Upper lobe of right lung (tissue), 1 donor: ENCODE measurements at regions not wholly inside any gene's neighbourhood (a gene's known extent, or its start where the extent isn't known, plus 50 kb on each side); places are given as distances from the start of the nearest gene placed in this dataset.

Experiments used
- ATAC-seq: fragments of 200-7000 bp; cut with Tn5 transposase; one replicate; pipeline ENCODE4 v1.9.1; 2020; ENCODE audit warnings: mild to moderate bottlenecking, moderate library complexity
- DNase-seq: peaks from one replicate; pipeline ENCODE4 v3.0.0-alpha.2; 2020
- H3K27ac ChIP-seq: fragments of 200-600 bp; one replicate; pipeline ENCODE4 v1.8.0; 2022
- H3K27me3 ChIP-seq: fragments of 200-600 bp; one replicate; pipeline ENCODE4 v1.8.0; 2022; ENCODE audit warnings: mild to moderate bottlenecking
- H3K36me3 ChIP-seq: fragments of 200-600 bp; one replicate; pipeline ENCODE4 v1.8.0; 2022
- H3K4me1 ChIP-seq: fragments of 200-600 bp; one replicate; pipeline ENCODE4 v1.8.0; 2022
- H3K4me3 ChIP-seq: fragments of 200-600 bp; one replicate; pipeline ENCODE4 v1.8.0; 2022; ENCODE audit warnings: mild to moderate bottlenecking
- H3K9me3 ChIP-seq: fragments of 200-600 bp; one replicate; pipeline ENCODE4 v1.8.0; 2022
- CTCF ChIP-seq: fragments of 200-600 bp; IDR thresholded peaks from one replicate; pipeline ENCODE4 v1.8.0; 2022; ENCODE audit warnings: antibody characterized with exemption
- intact Hi-C: fragments of 100-400 bp; cut with DNase I; formaldehyde crosslinking; loops from one replicate; pipeline ENCODE4 v1.11.0; 2022
- donor health status: DM: no; HTN: yes; CAD: no; lungs with severe emphysema.

GRCh38 chr5:68793993-68794392 is 299.8 kb upstream of the SLC30A5 start:
- DNase-seq (no peak), ATAC-seq (no peak)
- TF ChIP-seq CTCF = no peak
- intact Hi-C loops = no loop called here
- no peak overlapping the region for H3K27ac ChIP-seq
- no peaks in the 10 kb centered on the region for H3K9me3 ChIP-seq
- no peak overlapping the region for H3K4me3 ChIP-seq
- no peaks in the 10 kb centered on the region for H3K27me3 ChIP-seq
- H3K4me1 ChIP-seq = no peaks in the 10 kb centered on the region
- no peaks in the 10 kb centered on the region for H3K36me3 ChIP-seq

DNA sequence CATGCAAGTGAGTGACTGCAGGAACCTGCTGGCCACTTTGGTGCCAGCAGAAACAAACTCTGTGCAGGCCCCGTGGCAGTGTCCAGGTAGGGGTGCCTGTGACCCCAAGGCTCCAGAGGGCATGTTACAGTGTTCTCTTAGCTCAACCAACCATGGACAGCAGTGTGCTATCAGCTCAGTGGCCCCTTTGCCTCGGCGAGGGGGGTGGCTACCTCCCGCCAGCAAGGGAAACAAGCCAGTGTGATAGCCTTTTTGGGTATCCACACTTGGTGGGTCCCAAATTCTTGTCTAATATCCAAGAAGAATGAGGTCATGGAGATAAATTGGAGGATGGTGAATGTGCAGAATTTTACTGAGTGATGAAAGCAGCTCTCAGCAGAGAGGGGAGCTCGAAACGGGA is 298.6 kb upstream of the SLC30A5 start:
- H3K4me3 ChIP-seq = no peak overlapping the region
- no peaks in the 10 kb centered on the region for H3K9me3 ChIP-seq
- H3K27ac ChIP-seq = no peak overlapping the region
- no peaks in the 10 kb centered on the region for H3K27me3 ChIP-seq
- no peak for TF ChIP-seq CTCF
- ATAC-seq (no peak), DNase-seq (no peak)
- no peaks in the 10 kb centered on the region for H3K4me1 ChIP-seq
- no peaks in the 10 kb centered on the region for H3K36me3 ChIP-seq
- intact Hi-C loops = no loop called here

DNA sequence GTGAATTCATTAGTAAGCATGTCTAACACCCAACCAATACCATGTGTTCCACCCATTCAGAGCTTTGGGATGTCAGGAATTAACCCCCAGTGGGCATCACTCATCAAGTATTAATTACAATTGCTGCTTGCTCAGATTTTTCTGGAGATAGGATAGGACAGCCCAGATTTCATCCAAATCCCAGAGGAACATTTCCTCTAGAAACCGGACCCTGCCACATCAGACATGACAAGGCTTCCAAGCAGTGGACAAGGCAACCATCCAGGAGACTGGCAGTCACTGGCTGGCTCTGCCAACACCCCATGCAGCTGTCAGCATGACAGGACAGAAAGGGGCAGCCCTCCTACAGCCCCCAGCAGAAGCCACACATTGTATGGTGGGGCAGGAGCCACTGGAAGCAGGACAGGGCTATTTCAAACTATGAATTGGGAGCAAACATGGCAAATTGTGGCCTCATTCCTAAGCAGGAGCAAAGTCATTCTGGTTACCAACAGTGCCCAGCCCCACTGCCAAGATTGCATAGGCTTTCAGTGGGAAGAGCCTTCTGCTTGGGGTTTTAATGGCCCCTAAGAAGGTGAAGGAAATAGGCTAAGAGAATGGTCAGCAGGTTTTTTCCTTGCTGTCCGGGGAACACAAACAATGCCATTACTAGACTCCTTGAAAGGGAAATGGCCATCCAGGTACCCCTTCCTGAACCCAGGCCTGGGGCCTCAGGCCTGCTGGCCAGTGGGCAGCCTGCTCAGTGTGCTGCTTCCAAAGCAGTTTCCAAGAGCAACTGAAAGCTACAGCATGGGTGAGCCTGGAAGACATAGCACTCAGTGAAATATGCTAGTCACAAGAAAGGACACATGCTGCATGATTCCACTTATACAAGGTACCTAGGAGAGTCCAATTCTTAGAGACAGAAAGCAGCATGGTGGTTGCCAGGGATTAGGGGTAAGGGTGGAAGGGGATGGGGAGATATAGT is 294.7 kb upstream of the SLC30A5 start:
- H3K36me3 ChIP-seq = no peaks in the 10 kb centered on the region
- ATAC-seq = no peak
- no peaks in the 10 kb centered on the region for H3K27me3 ChIP-seq
- no peak overlapping the region for H3K27ac ChIP-seq
- DNase-seq = no peak
- TF ChIP-seq CTCF = no peak
- intact Hi-C loops = no loop called here
- no peaks in the 10 kb centered on the region for H3K4me1 ChIP-seq
- no peaks in the 10 kb centered on the region for H3K9me3 ChIP-seq
- H3K4me3 ChIP-seq = no peak overlapping the region

GRCh38 chr5:68802430-68802829 is 291.4 kb upstream of the SLC30A5 start:
- TF ChIP-seq CTCF = no peak
- ATAC-seq = no peak
- intact Hi-C loops = no loop called here

GRCh38 chr5:68803881-68804319 is 289.9 kb upstream of the SLC30A5 start:
- DNase-seq (no peak), ATAC-seq (no peak)
- Histone ChIP-seq H3K36me3 (no peaks in the 10 kb centered on the region), H3K4me1 (no peaks in the 10 kb centered on the region), H3K27ac (no peak overlapping the region), H3K4me3 (no peak overlapping the region), H3K9me3 (no peaks in the 10 kb centered on the region), H3K27me3 (no peaks in the 10 kb centered on the region)
- TF ChIP-seq CTCF = no peak
- intact Hi-C loops = no loop called here

More at GRCh38 chr5:68802430-68802829, 291.4 kb upstream of the SLC30A5 start:
- H3K4me1 ChIP-seq = no peaks in the 10 kb centered on the region
- DNase-seq = no peak
- no peak overlapping the region for H3K4me3 ChIP-seq
- no peaks in the 10 kb centered on the region for H3K27me3 ChIP-seq
- H3K36me3 ChIP-seq = no peaks in the 10 kb centered on the region
- no peak overlapping the region for H3K27ac ChIP-seq
- no peaks in the 10 kb centered on the region for H3K9me3 ChIP-seq
